HG03175 (cell line): ENCODE measurements at regions not wholly inside any gene's neighbourhood (a gene's known extent, or its start where the extent isn't known, plus 50 kb on each side); places are given as distances from the start of the nearest gene placed in this dataset.
"Not testable (repeated sequence)": the region's sequence is repeated elsewhere in the genome, so short reads cannot be mapped to it uniquely, and the experiment has no call there.

Experiments used
- ATAC-seq: cut with Tn5 transposase; IDR thresholded peaks from one replicate; pipeline ENCODE4 v1.9.1; 2021; ENCODE audit warnings: mild to moderate bottlenecking, moderate library complexity; ENCODE audit not compliant: unreplicated experiment

- ATAC-seq: no peak
Observed at GRCh38 chr12:74319886-74320285, 217.7 kb upstream of the ATXN7L3B start.

GRCh38 chr12:74321381-74321780, 216.3 kb upstream of the ATXN7L3B start:
- no peak for ATAC-seq

- ATAC-seq: no peak
Observed at GRCh38 chr12:74322792-74323191, 214.8 kb upstream of the ATXN7L3B start.

- no peak for ATAC-seq
Observed at GRCh38 chr12:74328623-74329022, 209.0 kb upstream of the ATXN7L3B start.

- no peak for ATAC-seq
Observed at GRCh38 chr12:74334780-74335179, 202.9 kb upstream of the ATXN7L3B start.

GRCh38 chr12:74337951-74338350, 199.7 kb upstream of the ATXN7L3B start:
- ATAC-seq: no peak

- no peak for ATAC-seq
Observed at GRCh38 chr12:74339211-74339610, 198.4 kb upstream of the ATXN7L3B start.

GRCh38 chr12:74349925-74350324, 187.7 kb upstream of the ATXN7L3B start:
- ATAC-seq: no peak

GRCh38 chr12:74365178-74365964, 172.3 kb upstream of the ATXN7L3B start:
- peak; percentile 83 for ATAC-seq

GRCh38 chr12:74370608-74371216, 166.9 kb upstream of the ATXN7L3B start:
- no peak for ATAC-seq

- ATAC-seq: no peak
Observed at GRCh38 chr12:74379114-74379513, 158.5 kb upstream of the ATXN7L3B start.

- ATAC-seq: no peak
Observed at GRCh38 chr12:74381958-74382357, 155.7 kb upstream of the ATXN7L3B start.

- ATAC-seq: no peak
Observed at GRCh38 chr12:74382983-74383382, 154.7 kb upstream of the ATXN7L3B start.

- ATAC-seq: no peak
Observed at GRCh38 chr12:74391283-74391682, 146.4 kb upstream of the ATXN7L3B start.

GRCh38 chr12:74393272-74393671, 144.4 kb upstream of the ATXN7L3B start:
- no peak for ATAC-seq

GRCh38 chr12:74394647-74395046, 143.0 kb upstream of the ATXN7L3B start:
- no peak for ATAC-seq

GRCh38 chr12:74401035-74401434, 136.6 kb upstream of the ATXN7L3B start:
- no peak for ATAC-seq

GRCh38 chr12:74401966-74402365, 135.7 kb upstream of the ATXN7L3B start:
- ATAC-seq: no peak

GRCh38 chr12:74403221-74403470, 134.5 kb upstream of the ATXN7L3B start:
- not testable (repeated sequence) for ATAC-seq

- ATAC-seq: no peak
Observed at GRCh38 chr12:74408601-74409166, 129.0 kb upstream of the ATXN7L3B start.

- ATAC-seq: no peak
Observed at GRCh38 chr12:74412606-74413230, 124.9 kb upstream of the ATXN7L3B start.

- peak; percentile 77 for ATAC-seq
Observed at GRCh38 chr12:74415633-74416032, 122.0 kb upstream of the ATXN7L3B start.
